B cell (primary cell): ENCODE measurements at regions not wholly inside any gene's neighbourhood (a gene's known extent, or its start where the extent isn't known, plus 50 kb on each side); places are given as distances from the start of the nearest gene placed in this dataset.

ENCODE experiments used
- ATAC-seq: fragments of 200-7000 bp; cut with Tn5 transposase; one replicate; pipeline ENCODE4 v1.10.0; 2021; ENCODE audit warnings: low read depth, mild to moderate bottlenecking, moderate number of reproducible peaks, moderate library complexity
- CTCF ChIA-PET: fragments of 350-600 bp; sonication (Branson Sonifier 250); formaldehyde crosslinking; loops from one replicate; lab custom pipeline; 2021; ENCODE audit warnings: antibody characterized with exemption, inconsistent platforms; lab: Charles Lee
- POLR2A ChIA-PET: fragments of 350-600 bp; sonication (Branson Sonifier 250); formaldehyde crosslinking; loops from one replicate; lab custom pipeline; 2021; ENCODE audit warnings: antibody characterized with exemption; lab: Charles Lee
- DNase-seq: peaks from one replicate; pipeline ENCODE4 v3.0.0; 2013
- H2AFZ ChIP-seq: 2 replicates; pipeline ENCODE4 v1.6.1; 2012; ENCODE audit warnings: mild to moderate bottlenecking, low read depth, low read length; ENCODE audit not compliant: insufficient read depth, poor library complexity, severe bottlenecking
- H3K27ac ChIP-seq, 2 donors: 1 replicate in 1 of 2; 2 replicates in 1 of 2; pipeline ENCODE4 v1.5.1; 2012 to 2013; ENCODE audit warnings: low read length in 2 of 2, mild to moderate bottlenecking in 2 of 2, moderate library complexity in 1 of 2
- H3K27me3 ChIP-seq, 4 experiments: fragments of 200-600 bp in 1 of 4; sonication (generic) in 1 of 4; replicated peaks in 1 of 4; 1 replicate in 2 of 4; 2 replicates in 2 of 4; pipeline versions ENCODE4 v1.6.1 to v1.7.0; 2013 to 2016; ENCODE audit warnings: low read length in 3 of 4, mild to moderate bottlenecking in 2 of 4, mixed read lengths in 1 of 4, moderate library complexity in 1 of 4; ENCODE audit not compliant: insufficient read depth in 4 of 4, control insufficient read depth in 3 of 4; ENCODE audit errors: control extremely low read depth in 1 of 4
- H3K36me3 ChIP-seq, 2 experiments: replicated peaks in 1 of 2; 1 replicate in 1 of 2; 2 replicates in 1 of 2; pipeline versions ENCODE4 v1.6.1 to v1.7.1; 2013; ENCODE audit warnings: low read length in 1 of 2; ENCODE audit not compliant: insufficient read depth in 2 of 2, control insufficient read depth in 1 of 2; ENCODE audit errors: control extremely low read depth in 1 of 2, extremely low read depth in 1 of 2
- H3K4me1 ChIP-seq, 2 donors: fragments of 200-600 bp in 1 of 2; sonication (generic) in 1 of 2; 1 replicate in 1 of 2; 2 replicates in 1 of 2; pipeline versions ENCODE4 v1.5.1 to v1.6.1; 2013 to 2017; ENCODE audit warnings: low read length in 2 of 2; ENCODE audit not compliant: control insufficient read depth in 2 of 2, insufficient read depth in 2 of 2
- H3K4me2 ChIP-seq: replicated peaks from 2 replicates; pipeline ENCODE3; 2012; ENCODE audit warnings: mild to moderate bottlenecking, low read depth, low read length; ENCODE audit not compliant: poor library complexity, severe bottlenecking
- H3K4me3 ChIP-seq, 5 experiments: fragments of 200-600 bp in 1 of 5; sonication (generic) in 1 of 5; 1 replicate in 3 of 5; 2 replicates in 2 of 5; pipeline versions ENCODE4 v1.5.1 to v1.7.0; 2011 to 2016; ENCODE audit warnings: low read length in 4 of 5, mild to moderate bottlenecking in 4 of 5, low read depth in 2 of 5, control low read depth in 1 of 5, moderate library complexity in 1 of 5; ENCODE audit not compliant: insufficient read depth in 1 of 5; ENCODE audit errors: control extremely low read depth in 1 of 5, extremely low read depth in 1 of 5
- H3K79me2 ChIP-seq: fragments of 200-600 bp; sonication (generic); one replicate; pipeline ENCODE4 v1.6.0; 2016; ENCODE audit warnings: low read length; ENCODE audit not compliant: control insufficient read depth, insufficient read depth
- H3K9ac ChIP-seq: fragments of 200-600 bp; sonication (generic); 2 replicates; pipeline ENCODE4 v1.6.1; 2017; ENCODE audit warnings: mild to moderate bottlenecking, low read length, moderate library complexity
- H3K9me3 ChIP-seq, 3 donors: one replicate each; pipeline versions ENCODE4 v1.6.1 to v1.7.1; 2013; ENCODE audit warnings: low read length in 2 of 3; ENCODE audit not compliant: control insufficient read depth in 2 of 3, insufficient read depth in 1 of 3; ENCODE audit errors: control extremely low read depth in 1 of 3
- H4K20me1 ChIP-seq: 2 replicates; pipeline ENCODE4 v1.6.0; 2012; ENCODE audit warnings: mild to moderate bottlenecking, low read length; ENCODE audit not compliant: insufficient read depth, control insufficient read depth, poor library complexity, severe bottlenecking
- H3K27ac Mint-ChIP-seq: one replicate; pipeline ENCODE4 v1.8.0; 2021; ENCODE audit warnings: mixed read lengths
- H3K27me3 Mint-ChIP-seq: one replicate; pipeline ENCODE4 v1.8.0; 2021; ENCODE audit warnings: mixed read lengths
- H3K4me1 Mint-ChIP-seq: one replicate; pipeline ENCODE4 v1.8.0; 2021; ENCODE audit warnings: mixed read lengths
- H3K4me3 Mint-ChIP-seq: one replicate; pipeline ENCODE4 v1.8.0; 2021; ENCODE audit warnings: mixed read lengths
- H3K9me3 Mint-ChIP-seq: one replicate; pipeline ENCODE4 v1.8.0; 2022; ENCODE audit warnings: mixed read lengths; ENCODE audit not compliant: insufficient read depth
- CTCF ChIP-seq: fragments of 200-600 bp; IDR thresholded peaks from one replicate; pipeline ENCODE4 v1.8.0; 2022; ENCODE audit warnings: antibody characterized with exemption, mild to moderate bottlenecking
- EZH2 ChIP-seq: IDR thresholded peaks from 2 replicates; pipeline ENCODE4 v1.6.1; 2012; ENCODE audit warnings: borderline replicate concordance, low read depth, mild to moderate bottlenecking, moderate library complexity, low read length; ENCODE audit not compliant: insufficient read depth, poor library complexity, severe bottlenecking
- WGBS: methylation state at CpG from one replicate; pipeline ENCODE4 v1.1.5; 2013; ENCODE audit warnings: missing lambda C conversion rate; ENCODE audit not compliant: insufficient coverage; 5-methylcytosine and 5-hydroxymethylcytosine counted together
- intact Hi-C: fragments of 100-400 bp; cut with micrococcal nuclease; formaldehyde crosslinking; loops from one replicate; pipeline ENCODE4 v1.10.0; 2022

- no CpG with 5 or more reads among the region's 3 CpGs for WGBS
- Histone ChIP-seq H3K79me2 (no peaks in the 10 kb centered on the region), H3K9ac (no peak overlapping the region), H3K4me3 (no peak overlapping the region), H2AFZ (no peak overlapping the region), H3K4me1 (no peaks in the 10 kb centered on the region), H3K27me3 (no peaks in the 10 kb centered on the region), H4K20me1 (no peaks in the 10 kb centered on the region), H3K36me3 (no peaks in the 10 kb centered on the region), H3K4me2 (no peak overlapping the region), H3K27ac (no peak overlapping the region), H3K9me3 (peaks cover 0 to 8% (median 0%) of the 10 kb centered on the region in 3 donors)
- no peak overlapping the region for H3K4me3 Mint-ChIP-seq
- no peaks in the 10 kb centered on the region for H3K27me3 Mint-ChIP-seq
- POLR2A ChIA-PET, result no interaction called here
- no peaks in the 10 kb centered on the region for H3K4me1 Mint-ChIP-seq
- no peak for ATAC-seq
- CTCF ChIA-PET, result no interaction called here
- H3K27ac Mint-ChIP-seq, result no peak overlapping the region
- intact Hi-C loops, result no loop called here
- DNase-seq, result no peak
- TF ChIP-seq CTCF (no peak), EZH2 (no peak)
- H3K9me3 Mint-ChIP-seq, result peaks cover 2% of the 10 kb centered on the region
These were observed 281.4 kb upstream of the CELF4 start for GRCh38 chr18:37846996-37847395.

- no peaks in the 10 kb centered on the region for H3K4me1 Mint-ChIP-seq
- Histone ChIP-seq H3K79me2 (no peaks in the 10 kb centered on the region), H2AFZ (no peak overlapping the region), H3K9ac (no peak overlapping the region), H3K27ac (no peak overlapping the region), H4K20me1 (no peaks in the 10 kb centered on the region), H3K36me3 (no peaks in the 10 kb centered on the region), H3K27me3 (no peaks in the 10 kb centered on the region), H3K9me3 (peaks cover 0 to 5% (median 0%) of the 10 kb centered on the region in 3 donors), H3K4me1 (no peaks in the 10 kb centered on the region), H3K4me3 (no peak overlapping the region), H3K4me2 (no peak overlapping the region)
- H3K9me3 Mint-ChIP-seq, result peaks cover 2% of the 10 kb centered on the region
- ATAC-seq (no peak), DNase-seq (no peak)
- no peaks in the 10 kb centered on the region for H3K27me3 Mint-ChIP-seq
- CTCF ChIA-PET, result no interaction called here
- 50% methylated on average over 2 of the region's 2 CpGs for WGBS
- H3K4me3 Mint-ChIP-seq, result no peak overlapping the region
- intact Hi-C loops, result no loop called here
- no peak for TF ChIP-seq CTCF
- no peak for TF ChIP-seq EZH2
- H3K27ac Mint-ChIP-seq, result no peak overlapping the region
- POLR2A ChIA-PET, result no interaction called here
These were observed 279.9 kb upstream of the CELF4 start for GRCh38 chr18:37845498-37845897.
